ENCODE measurements at regions not wholly inside any gene's neighbourhood (a gene's known extent, or its start where the extent isn't known, plus 50 kb on each side); places are given as distances from the start of the nearest gene placed in this dataset.
"Not testable (repeated sequence)": the region's sequence is repeated elsewhere in the genome, so short reads cannot be mapped to it uniquely, and the experiment has no call there.

GRCh38 chr15:53923741-53924140 lies 54.5 kb upstream of the UNC13C start:
- not testable (repeated sequence) for DNase-seq

GRCh38 chr15:53918180-53919079 lies 59.8 kb upstream of the UNC13C start:
- DNase-seq: no peak

- DNase-seq: no peak
Measured at GRCh38 chr15:53917109-53917508, 61.1 kb upstream of the UNC13C start.

- no peak for DNase-seq
Measured at GRCh38 chr15:53911431-53911830, 66.8 kb upstream of the UNC13C start.

GRCh38 chr15:53910852-53911251 lies 67.4 kb upstream of the UNC13C start:
- DNase-seq: no peak

GRCh38 chr15:53910236-53910849 lies 67.9 kb upstream of the UNC13C start:
- DNase-seq: no peak

GRCh38 chr15:53903129-53903528 lies 75.1 kb upstream of the UNC13C start:
- no peak for DNase-seq

- not testable (repeated sequence) for DNase-seq
Measured at GRCh38 chr15:53893468-53893867, 84.8 kb upstream of the UNC13C start.

- not testable (repeated sequence) for DNase-seq
Measured at GRCh38 chr15:53891862-53892261, 86.4 kb upstream of the UNC13C start.

- no peak for DNase-seq
Measured at GRCh38 chr15:53884441-53884840, 93.8 kb upstream of the UNC13C start.

GRCh38 chr15:53882311-53882710 lies 95.9 kb upstream of the UNC13C start:
- DNase-seq: no peak

- DNase-seq: no peak
Measured at GRCh38 chr15:53880357-53880756, 97.9 kb upstream of the UNC13C start.

- no peak for DNase-seq
Measured at GRCh38 chr15:53875711-53876110, 102.5 kb upstream of the UNC13C start.

- no peak for DNase-seq
Measured at GRCh38 chr15:53875139-53875538, 103.1 kb upstream of the UNC13C start.

GRCh38 chr15:53872410-53872809 lies 105.8 kb upstream of the UNC13C start:
- DNase-seq: no peak

GRCh38 chr15:53869806-53870073 lies 108.5 kb upstream of the UNC13C start:
- no peak for DNase-seq

GRCh38 chr15:53869044-53869805 lies 109.0 kb upstream of the UNC13C start:
- no peak for DNase-seq

- DNase-seq: no peak
Measured at GRCh38 chr15:53862386-53862785, 102.9 kb upstream of the WDR72 start.

GRCh38 chr15:53861792-53862191 lies 102.3 kb upstream of the WDR72 start:
- no peak for DNase-seq

GRCh38 chr15:53851110-53851848 lies 91.8 kb upstream of the WDR72 start:
- no peak for DNase-seq

- no peak for DNase-seq
Measured at GRCh38 chr15:53847745-53848144, 88.3 kb upstream of the WDR72 start.

- DNase-seq: no peak
Measured at GRCh38 chr15:53844634-53845033, 85.2 kb upstream of the WDR72 start.

All from left hindlimb (tissue), 1 donor.